Duodenal mucosa (tissue), 2 donors: ENCODE measurements at regions not wholly inside any gene's neighbourhood (a gene's known extent, or its start where the extent isn't known, plus 50 kb on each side); places are given as distances from the start of the nearest gene placed in this dataset.
"Not testable (repeated sequence)": the region's sequence is repeated elsewhere in the genome, so short reads cannot be mapped to it uniquely, and the experiment has no call there.

Source experiments
- H3K27ac ChIP-seq: one replicate; pipeline ENCODE4 v1.7.0; 2013; ENCODE audit warnings: low read depth, low read length
- H3K27me3 ChIP-seq, 2 donors: one replicate each; pipeline ENCODE4 v1.7.0; 2013; ENCODE audit warnings: low read length in 2 of 2, control low read depth in 1 of 2; ENCODE audit not compliant: insufficient read depth in 2 of 2, control insufficient read depth in 1 of 2
- H3K36me3 ChIP-seq, 2 donors: one replicate each; pipeline ENCODE4 v1.7.0; 2013; ENCODE audit warnings: low read length in 2 of 2, control low read depth in 1 of 2; ENCODE audit not compliant: insufficient read depth in 2 of 2, control insufficient read depth in 1 of 2
- H3K4me1 ChIP-seq, 2 donors: one replicate each; pipeline ENCODE4 v1.7.0; 2013; ENCODE audit warnings: low read length in 2 of 2, control low read depth in 1 of 2; ENCODE audit not compliant: insufficient read depth in 2 of 2, control insufficient read depth in 1 of 2
- H3K4me3 ChIP-seq, 2 donors: one replicate each; pipeline ENCODE4 v1.7.0; 2013; ENCODE audit warnings: low read length in 2 of 2, low read depth in 1 of 2
- H3K9ac ChIP-seq, 2 donors: one replicate each; pipeline ENCODE4 v1.7.0; 2013; ENCODE audit warnings: low read length in 2 of 2, low read depth in 1 of 2
- H3K9me3 ChIP-seq, 2 donors: one replicate each; pipeline ENCODE4 v1.7.0; 2013; ENCODE audit warnings: low read length in 2 of 2, control low read depth in 1 of 2; ENCODE audit not compliant: control insufficient read depth in 1 of 2

DNA sequence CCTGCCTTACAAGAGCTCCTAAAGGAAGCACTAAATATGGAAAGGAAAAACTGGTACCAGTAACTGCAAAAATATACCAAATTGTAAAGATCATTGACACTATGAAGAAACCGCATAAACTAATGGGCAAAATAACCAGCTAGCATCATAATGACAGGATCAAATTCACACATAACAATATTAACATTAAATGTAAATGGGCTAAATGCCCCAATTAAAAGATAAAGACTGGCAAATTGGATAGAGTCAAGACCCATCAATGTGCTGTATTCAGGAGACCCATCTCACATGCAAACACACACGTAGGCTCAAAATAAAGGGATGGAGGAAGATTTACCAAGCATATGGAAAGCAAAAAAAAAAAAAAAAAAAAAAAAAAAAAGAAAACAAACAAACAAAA is 73.0 kb downstream of the CARTPT start:
- not testable (repeated sequence) for H3K27ac ChIP-seq, H3K4me3 ChIP-seq, H3K9me3 ChIP-seq, H3K9ac ChIP-seq, H3K36me3 ChIP-seq, H3K27me3 ChIP-seq, H3K4me1 ChIP-seq

DNA sequence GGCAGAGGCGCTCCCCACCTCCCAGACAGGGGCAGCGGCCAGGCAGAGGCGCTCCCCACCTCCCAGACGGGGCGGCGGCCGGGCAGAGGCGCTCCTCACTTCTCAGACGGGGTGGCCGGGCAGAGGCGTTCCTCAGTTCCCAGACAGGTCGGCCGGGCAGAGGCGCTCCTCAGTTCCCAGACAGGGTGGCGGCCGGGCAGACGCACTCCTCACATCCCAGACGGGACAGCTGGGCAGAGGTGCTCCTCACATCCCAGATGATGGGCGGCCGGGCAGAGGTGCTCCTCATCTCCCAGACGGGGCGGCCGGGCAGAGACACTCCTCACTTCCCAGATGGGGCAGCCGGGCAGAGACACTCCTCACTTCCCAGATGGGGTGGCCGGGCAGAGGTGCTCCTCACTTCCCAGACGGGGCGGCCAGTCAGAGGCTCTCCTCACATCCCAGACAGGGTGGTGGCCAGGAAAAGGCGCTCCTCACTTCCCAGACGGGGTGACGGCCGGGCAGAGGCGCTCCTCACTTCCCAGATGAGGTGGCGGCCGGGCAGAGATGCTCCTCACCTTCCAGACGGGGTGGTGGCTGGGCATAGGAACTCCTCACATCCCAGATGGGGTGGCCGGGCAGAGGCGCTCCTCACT is 75.1 kb downstream of the CARTPT start:
- no peak overlapping the region for H3K27ac ChIP-seq
- no peaks in the 10 kb centered on the region for H3K27me3 ChIP-seq
- no peak overlapping the region for H3K9ac ChIP-seq
- no peaks in the 10 kb centered on the region for H3K4me1 ChIP-seq
- no peaks in the 10 kb centered on the region for H3K36me3 ChIP-seq
- no peak overlapping the region for H3K4me3 ChIP-seq
- H3K9me3 ChIP-seq: no peaks in the 10 kb centered on the region

DNA sequence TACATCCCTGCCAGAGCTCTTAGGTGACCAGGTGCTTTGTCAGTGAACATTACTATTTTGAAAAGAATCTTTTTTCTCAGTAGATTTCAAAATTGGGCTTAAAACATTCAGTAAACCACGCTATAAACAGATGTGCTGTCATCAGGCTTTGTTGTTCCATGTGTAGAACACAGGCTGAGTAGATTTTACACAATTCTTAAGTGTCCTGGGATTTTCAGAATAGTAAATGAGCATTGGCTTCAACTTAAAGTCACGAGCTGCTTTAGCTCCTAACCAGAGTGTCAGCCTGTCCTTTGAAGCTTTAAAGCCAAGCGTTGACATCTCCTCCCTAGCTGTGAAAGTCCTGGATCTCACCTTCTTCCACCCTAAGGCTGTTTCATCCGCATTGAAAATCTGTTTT is 83.6 kb downstream of the CARTPT start:
- H3K4me3 ChIP-seq: no peak overlapping the region
- H3K9ac ChIP-seq: no peak overlapping the region
- H3K27ac ChIP-seq: no peak overlapping the region
- H3K9me3 ChIP-seq: no peaks in the 10 kb centered on the region
- no peaks in the 10 kb centered on the region for H3K36me3 ChIP-seq
- no peaks in the 10 kb centered on the region for H3K27me3 ChIP-seq
- H3K4me1 ChIP-seq: no peaks in the 10 kb centered on the region

DNA sequence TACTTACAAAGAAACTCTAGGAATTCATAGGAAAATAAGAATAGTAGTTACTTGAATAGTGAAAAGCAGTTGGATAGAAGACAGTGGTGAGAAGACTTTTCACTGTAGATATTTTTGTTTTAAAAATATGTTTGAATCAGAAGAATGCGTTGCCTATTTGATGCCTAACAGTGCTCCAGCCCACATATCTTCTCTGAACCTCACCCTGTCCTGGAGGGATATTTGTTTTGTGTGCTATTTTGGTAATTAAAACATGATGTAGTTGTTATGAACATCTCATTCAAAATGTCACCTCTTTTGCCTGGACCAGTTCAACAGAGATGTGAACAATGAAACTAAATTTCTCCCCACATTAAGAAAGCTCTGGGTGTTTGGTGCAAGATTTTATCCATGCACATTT is 87.6 kb downstream of the CARTPT start:
- no peak overlapping the region for H3K9ac ChIP-seq
- no peak overlapping the region for H3K4me3 ChIP-seq
- H3K36me3 ChIP-seq: no peaks in the 10 kb centered on the region
- no peak overlapping the region for H3K27ac ChIP-seq
- no peaks in the 10 kb centered on the region for H3K4me1 ChIP-seq
- H3K27me3 ChIP-seq: no peaks in the 10 kb centered on the region
- no peaks in the 10 kb centered on the region for H3K9me3 ChIP-seq

DNA sequence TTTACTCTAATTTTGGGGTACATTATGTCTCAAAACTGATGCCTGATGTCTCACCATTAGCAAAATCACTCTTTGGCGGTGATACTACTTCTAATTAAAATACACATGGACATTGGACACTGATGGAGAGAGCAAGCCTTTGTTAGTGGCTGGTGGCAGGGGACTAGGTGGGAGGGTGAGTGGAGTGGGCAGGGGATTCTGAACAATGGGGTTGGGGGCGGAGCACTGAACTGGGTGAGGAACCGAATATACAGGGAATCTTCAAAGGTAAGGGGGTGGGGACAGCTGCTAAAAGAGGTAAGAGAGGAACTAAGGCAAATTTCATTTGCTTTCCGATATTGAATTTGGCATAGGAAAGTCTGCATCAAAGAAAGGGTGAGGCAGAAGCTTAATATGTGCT is 88.8 kb downstream of the CARTPT start:
- no peak overlapping the region for H3K27ac ChIP-seq
- H3K27me3 ChIP-seq: no peaks in the 10 kb centered on the region
- H3K9ac ChIP-seq: no peak overlapping the region
- no peaks in the 10 kb centered on the region for H3K4me1 ChIP-seq
- H3K4me3 ChIP-seq: no peak overlapping the region
- H3K36me3 ChIP-seq: no peaks in the 10 kb centered on the region
- no peaks in the 10 kb centered on the region for H3K9me3 ChIP-seq

DNA sequence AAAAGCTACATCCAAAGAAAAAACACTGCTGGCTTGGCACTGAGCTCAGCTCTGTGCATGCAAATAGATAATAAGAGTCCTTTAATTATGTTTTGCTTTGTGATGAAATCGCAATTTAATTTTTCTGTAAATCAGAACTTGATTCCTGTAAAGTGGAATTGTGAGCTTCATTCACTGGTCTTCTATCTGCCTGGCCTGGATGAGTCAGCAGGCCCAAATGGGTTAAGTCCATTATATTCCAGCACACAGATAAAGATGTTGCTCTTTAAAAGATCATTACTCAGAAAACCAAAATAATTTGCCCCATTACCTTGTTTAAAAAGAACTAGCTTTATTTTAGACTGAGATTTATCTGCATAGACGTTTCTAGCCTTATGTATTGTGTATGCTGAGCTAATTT is 90.4 kb downstream of the CARTPT start:
- Histone ChIP-seq H3K9ac (no peak overlapping the region), H3K4me3 (no peak overlapping the region), H3K4me1 (no peaks in the 10 kb centered on the region), H3K9me3 (no peaks in the 10 kb centered on the region), H3K27ac (no peak overlapping the region), H3K27me3 (no peaks in the 10 kb centered on the region), H3K36me3 (no peaks in the 10 kb centered on the region)

DNA sequence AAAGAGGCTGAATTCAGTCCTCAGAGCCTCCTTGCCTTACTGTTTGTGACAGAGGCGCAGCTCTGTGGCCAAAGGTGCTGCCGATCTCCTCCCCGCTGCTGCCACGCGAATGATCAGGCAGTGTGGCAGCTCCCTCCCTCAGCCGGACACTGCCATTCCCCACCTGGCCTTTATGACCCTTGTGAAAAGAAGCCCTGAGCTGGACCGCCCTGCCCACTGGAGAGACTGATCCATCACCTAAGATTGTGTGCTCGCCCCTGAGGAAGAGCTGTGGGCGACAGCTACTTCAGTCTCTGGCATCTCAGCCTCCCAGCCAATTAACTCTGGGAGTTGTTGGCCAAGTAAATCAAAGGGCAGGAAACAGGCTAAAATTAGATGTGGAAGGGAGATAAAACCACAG is 90.9 kb downstream of the CARTPT start:
- Histone ChIP-seq H3K9me3 (no peaks in the 10 kb centered on the region), H3K4me1 (no peaks in the 10 kb centered on the region), H3K36me3 (no peaks in the 10 kb centered on the region), H3K27me3 (no peaks in the 10 kb centered on the region), H3K27ac (no peak overlapping the region), H3K4me3 (no peak overlapping the region), H3K9ac (no peak overlapping the region)

DNA sequence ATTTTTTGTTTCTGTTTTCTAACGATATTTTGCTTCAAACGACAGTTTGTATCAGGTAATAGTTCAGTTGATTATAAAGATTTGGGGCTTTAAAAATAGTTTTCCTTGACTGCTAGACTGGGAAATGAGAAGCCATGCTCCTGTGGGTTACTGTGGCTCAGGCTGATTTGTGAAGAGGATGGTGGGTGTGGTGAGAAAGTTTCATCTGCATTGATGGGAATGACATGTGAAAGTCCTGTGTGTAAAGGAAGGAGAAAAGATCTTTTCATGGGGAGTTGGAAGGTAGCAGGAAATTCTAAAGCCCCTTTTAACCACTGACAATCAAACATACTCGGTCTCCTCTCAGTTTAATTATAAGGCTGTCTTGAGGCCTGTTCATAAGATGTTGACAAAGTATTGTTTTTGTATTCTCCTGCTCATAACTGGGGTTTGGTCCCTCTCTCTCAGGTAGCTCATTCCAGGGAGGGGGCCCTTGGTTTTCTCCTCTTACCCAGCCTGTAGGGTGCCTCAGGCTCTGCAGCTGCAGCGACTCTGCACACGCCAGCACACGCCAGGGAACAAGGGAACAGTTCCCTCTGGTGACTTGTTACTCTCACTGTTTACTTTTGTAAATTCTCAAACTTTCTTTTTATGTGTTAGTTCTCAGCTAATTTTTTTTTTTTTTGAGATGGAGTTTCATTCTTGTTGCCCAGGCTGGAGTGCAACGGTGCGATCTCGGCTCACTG is 91.6 kb downstream of the CARTPT start:
- Histone ChIP-seq H3K36me3 (no peaks in the 10 kb centered on the region), H3K9ac (no peak overlapping the region), H3K9me3 (no peaks in the 10 kb centered on the region), H3K4me1 (no peaks in the 10 kb centered on the region), H3K4me3 (no peak overlapping the region), H3K27ac (no peak overlapping the region), H3K27me3 (no peaks in the 10 kb centered on the region)

DNA sequence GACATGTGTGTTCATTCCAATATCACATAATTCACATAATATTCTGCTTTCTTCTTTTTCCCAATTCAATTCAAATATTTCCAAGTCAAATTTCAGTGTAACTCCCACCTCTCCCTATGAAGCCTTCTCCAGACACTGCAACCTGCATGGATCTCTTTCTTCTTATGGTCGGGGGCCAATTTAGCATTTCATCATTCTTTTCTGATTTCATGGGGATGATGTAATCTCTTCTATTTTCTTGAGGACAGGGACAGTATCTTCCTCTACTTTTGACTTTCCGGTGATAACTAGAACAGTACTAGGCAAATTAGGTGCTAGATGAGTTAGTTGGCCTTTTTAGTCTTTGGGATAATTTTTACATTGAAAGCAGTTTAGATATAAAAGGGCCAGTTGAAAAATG is 92.7 kb downstream of the CARTPT start:
- Histone ChIP-seq H3K9ac (no peak overlapping the region), H3K4me1 (no peaks in the 10 kb centered on the region), H3K27me3 (no peaks in the 10 kb centered on the region), H3K9me3 (no peaks in the 10 kb centered on the region), H3K27ac (no peak overlapping the region), H3K36me3 (no peaks in the 10 kb centered on the region), H3K4me3 (no peak overlapping the region)

DNA sequence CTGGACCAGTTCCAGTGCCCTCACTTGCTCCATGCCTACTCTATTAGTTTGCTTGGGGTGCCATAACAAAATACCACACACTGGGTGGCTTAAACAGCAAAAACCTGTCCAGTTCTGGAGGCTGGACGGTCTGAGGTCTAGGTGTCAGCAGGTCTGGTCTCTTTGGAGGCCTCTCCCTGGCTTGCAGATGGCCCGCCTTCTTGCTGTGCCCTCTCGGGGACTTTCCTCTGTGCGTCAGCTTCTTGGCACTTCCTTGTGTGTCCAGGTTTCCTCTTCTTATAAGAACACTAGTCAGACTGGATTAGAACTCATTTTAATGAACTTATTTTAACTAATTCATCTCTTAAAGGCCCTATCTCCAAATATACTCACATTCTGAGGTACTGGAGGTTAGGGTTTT is 97.2 kb downstream of the CARTPT start:
- H3K4me1 ChIP-seq: no peaks in the 10 kb centered on the region
- no peaks in the 10 kb centered on the region for H3K36me3 ChIP-seq
- no peak overlapping the region for H3K9ac ChIP-seq
- no peak overlapping the region for H3K27ac ChIP-seq
- H3K9me3 ChIP-seq: no peaks in the 10 kb centered on the region
- no peak overlapping the region for H3K4me3 ChIP-seq
- no peaks in the 10 kb centered on the region for H3K27me3 ChIP-seq
